ENCODE measurements at regions not wholly inside any gene's neighbourhood (a gene's known extent, or its start where the extent isn't known, plus 50 kb on each side); places are given as distances from the start of the nearest gene placed in this dataset.

- no peak for TF ChIP-seq CTCF (IDR thresholded peaks at IDR 0.05; ENCODE audit: insufficient read depth, low read length)
- TF ChIP-seq POLR2AphosphoS5 (IDR thresholded peaks at IDR 0.05; ENCODE audit: low read depth) = no peak
- TF ChIP-seq REST (IDR thresholded peaks at IDR 0.05; ENCODE audit: insufficient replicate concordance, low read depth) = no peak
- TF ChIP-seq GABPA (IDR thresholded peaks at IDR 0.05; ENCODE audit: low read depth) = no peak
- TF ChIP-seq SPI1 (IDR thresholded peaks at IDR 0.05; ENCODE audit: borderline replicate concordance, low read depth) = no peak
Measured at GRCh38 chr6:148104131-148104530, 238.5 kb upstream of the SASH1 start.

All from HL-60 (cell line).